Endodermal cell (in vitro differentiated cells): ENCODE measurements at regions not wholly inside any gene's neighbourhood (a gene's known extent, or its start where the extent isn't known, plus 50 kb on each side); places are given as distances from the start of the nearest gene placed in this dataset.

ENCODE experiments used
- DNase-seq: peaks from one replicate; pipeline ENCODE4 v3.0.0-alpha.2; 2017
- H3K27ac ChIP-seq: 2 replicates; pipeline ENCODE4 v1.5.1; 2013; ENCODE audit warnings: mild to moderate bottlenecking, low read depth, low read length, moderate library complexity
- H3K27me3 ChIP-seq: 2 replicates; pipeline ENCODE4 v1.6.1; 2013; ENCODE audit warnings: mild to moderate bottlenecking, low read length, moderate library complexity; ENCODE audit not compliant: insufficient read depth, control insufficient read depth, poor library complexity, severe bottlenecking
- H3K36me3 ChIP-seq: 2 replicates; pipeline ENCODE4 v1.7.0; 2013; ENCODE audit warnings: mild to moderate bottlenecking, low read length, moderate library complexity; ENCODE audit not compliant: control insufficient read depth, insufficient read depth
- H3K4me1 ChIP-seq: one replicate; pipeline ENCODE4 v1.7.0; 2013; ENCODE audit warnings: low read length; ENCODE audit not compliant: control insufficient read depth, insufficient read depth
- H3K4me3 ChIP-seq: 2 replicates; pipeline ENCODE4 v1.5.1; 2013; ENCODE audit warnings: mild to moderate bottlenecking, low read length, moderate library complexity
- H3K9ac ChIP-seq: 2 replicates; pipeline ENCODE4 v1.6.1; 2013; ENCODE audit warnings: mild to moderate bottlenecking, low read length, moderate library complexity; ENCODE audit not compliant: poor library complexity, severe bottlenecking; ENCODE audit errors: extremely low read depth
- H3K9me3 ChIP-seq: 2 replicates; pipeline ENCODE4 v1.6.1; 2013; ENCODE audit warnings: mild to moderate bottlenecking, low read length, moderate library complexity; ENCODE audit not compliant: control insufficient read depth
- H3K27ac Mint-ChIP-seq: 2 replicates; pipeline ENCODE4 v1.8.0; 2020; ENCODE audit warnings: mixed read lengths
- H3K27me3 Mint-ChIP-seq: 2 replicates; pipeline ENCODE4 v1.8.0; 2021; ENCODE audit warnings: mild to moderate bottlenecking, mixed read lengths; ENCODE audit not compliant: insufficient read depth
- H3K36me3 Mint-ChIP-seq: 2 replicates; pipeline ENCODE4 v1.8.0; 2020; ENCODE audit warnings: low read depth, mixed read lengths
- H3K4me1 Mint-ChIP-seq: 2 replicates; pipeline ENCODE4 v1.8.0; 2020; ENCODE audit warnings: mixed read lengths
- H3K4me3 Mint-ChIP-seq: 2 replicates; pipeline ENCODE4 v1.8.0; 2020; ENCODE audit warnings: mild to moderate bottlenecking, moderate library complexity, mixed read lengths
- H3K9me3 Mint-ChIP-seq: 2 replicates; pipeline ENCODE4 v1.8.0; 2020; ENCODE audit warnings: mild to moderate bottlenecking, mixed read lengths
- WGBS, 2 experiments: methylation state at CpG; one replicate each; pipeline versions ENCODE4 v1.1.5 to v1.1.7; 2013; ENCODE audit warnings: missing lambda C conversion rate in 2 of 2, mixed read lengths in 1 of 2; ENCODE audit not compliant: insufficient coverage in 1 of 2, insufficient read length in 1 of 2; 5-methylcytosine and 5-hydroxymethylcytosine counted together
- TF ChIP-seq, protein P1 (sequence below): fragments of 200-600 bp; sonication (generic); conservative IDR thresholded peaks from 2 replicates; pipeline ENCODE4 v1.5.0; 2021; ENCODE audit warnings: antibody characterized with exemption, mild to moderate bottlenecking

DNA sequence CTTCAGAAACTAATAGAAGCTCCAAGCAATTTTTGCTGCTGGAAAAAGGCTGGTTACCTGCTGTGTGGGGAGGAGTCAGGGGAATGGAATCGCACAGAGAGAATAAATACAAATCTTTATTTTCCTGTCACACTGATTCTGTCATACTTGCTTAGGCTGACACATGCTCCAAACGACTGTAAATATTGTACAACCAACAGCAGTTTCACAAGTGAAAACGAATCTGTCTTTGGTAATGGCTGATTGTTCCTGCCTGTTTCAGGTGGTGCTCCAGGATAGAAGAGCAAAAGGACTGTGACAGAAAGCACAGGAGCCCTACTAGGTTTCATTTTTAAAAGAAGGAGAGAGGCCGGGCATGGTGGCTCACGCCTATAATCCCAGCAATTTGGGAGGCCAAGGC, 125.5 kb upstream of the DCLK2 start:
- H3K27ac ChIP-seq: no peak overlapping the region
- H3K27me3 Mint-ChIP-seq: no peaks in the 10 kb centered on the region
- no peak for DNase-seq

DNA sequence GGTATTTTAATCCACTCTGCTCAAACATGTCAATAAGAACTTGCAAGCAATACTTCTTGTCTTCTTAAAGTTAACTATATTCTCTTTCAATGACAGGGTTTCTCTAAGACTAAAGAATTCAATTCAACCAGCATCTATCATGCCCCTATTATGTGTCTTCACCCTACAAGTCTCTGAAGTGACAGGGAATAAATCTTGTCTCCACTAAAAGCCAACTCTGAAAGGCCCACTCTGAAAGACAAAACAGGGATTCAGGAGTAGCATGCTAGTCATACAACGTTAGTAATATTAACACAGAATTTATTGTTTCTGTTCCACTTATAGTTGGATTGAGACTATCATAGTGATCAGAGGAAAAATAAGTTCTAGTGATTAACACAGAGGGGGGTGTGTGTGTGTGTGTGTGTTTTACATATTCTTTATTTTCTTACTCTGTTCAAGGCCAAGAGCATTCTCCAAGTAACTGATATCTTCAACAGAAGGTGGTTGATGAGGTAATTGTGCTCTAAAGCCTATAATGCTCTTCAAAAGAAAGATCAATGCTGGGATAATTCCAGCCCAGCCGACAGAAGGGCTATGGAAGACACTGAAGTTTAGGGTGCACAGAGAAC, 122.4 kb upstream of the DCLK2 start:
- TF ChIP-seq, protein P1, sequence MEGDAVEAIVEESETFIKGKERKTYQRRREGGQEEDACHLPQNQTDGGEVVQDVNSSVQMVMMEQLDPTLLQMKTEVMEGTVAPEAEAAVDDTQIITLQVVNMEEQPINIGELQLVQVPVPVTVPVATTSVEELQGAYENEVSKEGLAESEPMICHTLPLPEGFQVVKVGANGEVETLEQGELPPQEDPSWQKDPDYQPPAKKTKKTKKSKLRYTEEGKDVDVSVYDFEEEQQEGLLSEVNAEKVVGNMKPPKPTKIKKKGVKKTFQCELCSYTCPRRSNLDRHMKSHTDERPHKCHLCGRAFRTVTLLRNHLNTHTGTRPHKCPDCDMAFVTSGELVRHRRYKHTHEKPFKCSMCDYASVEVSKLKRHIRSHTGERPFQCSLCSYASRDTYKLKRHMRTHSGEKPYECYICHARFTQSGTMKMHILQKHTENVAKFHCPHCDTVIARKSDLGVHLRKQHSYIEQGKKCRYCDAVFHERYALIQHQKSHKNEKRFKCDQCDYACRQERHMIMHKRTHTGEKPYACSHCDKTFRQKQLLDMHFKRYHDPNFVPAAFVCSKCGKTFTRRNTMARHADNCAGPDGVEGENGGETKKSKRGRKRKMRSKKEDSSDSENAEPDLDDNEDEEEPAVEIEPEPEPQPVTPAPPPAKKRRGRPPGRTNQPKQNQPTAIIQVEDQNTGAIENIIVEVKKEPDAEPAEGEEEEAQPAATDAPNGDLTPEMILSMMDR: no peak
- Histone ChIP-seq H3K27me3 (no peaks in the 10 kb centered on the region), H3K4me3 (no peak overlapping the region), H3K36me3 (no peaks in the 10 kb centered on the region), H3K4me1 (no peaks in the 10 kb centered on the region), H3K27ac (peak overlapping the region; percentile 53), H3K9ac (no peak overlapping the region), H3K9me3 (no peaks in the 10 kb centered on the region)
- no peak overlapping the region for H3K27ac Mint-ChIP-seq
- WGBS, 2 experiments: 96 to 100% methylated on average over 1 to 2 of the region's 2 CpGs
- peaks cover 2% of the 10 kb centered on the region for H3K4me1 Mint-ChIP-seq
- H3K36me3 Mint-ChIP-seq: no peaks in the 10 kb centered on the region
- H3K4me3 Mint-ChIP-seq: no peak overlapping the region
- DNase-seq: no peak
- H3K27me3 Mint-ChIP-seq: no peaks in the 10 kb centered on the region
- H3K9me3 Mint-ChIP-seq: no peaks in the 10 kb centered on the region

More for the DNA sequence above, 125.5 kb upstream of the DCLK2 start:
- H3K4me3 ChIP-seq: no peak overlapping the region
- H3K27ac Mint-ChIP-seq: no peak overlapping the region
- no peaks in the 10 kb centered on the region for H3K4me1 ChIP-seq
- H3K4me3 Mint-ChIP-seq: no peak overlapping the region
- no peaks in the 10 kb centered on the region for H3K36me3 ChIP-seq
- H3K36me3 Mint-ChIP-seq: no peaks in the 10 kb centered on the region
- H3K4me1 Mint-ChIP-seq: peaks cover 6% of the 10 kb centered on the region
- TF ChIP-seq, protein P1: no peak
- 95 to 96% methylated on average over 3 to 5 of the region's 5 CpGs for WGBS, 2 experiments
- no peaks in the 10 kb centered on the region for H3K27me3 ChIP-seq
- no peaks in the 10 kb centered on the region for H3K9me3 Mint-ChIP-seq
- no peak overlapping the region for H3K9ac ChIP-seq
- H3K9me3 ChIP-seq: no peaks in the 10 kb centered on the region

DNA sequence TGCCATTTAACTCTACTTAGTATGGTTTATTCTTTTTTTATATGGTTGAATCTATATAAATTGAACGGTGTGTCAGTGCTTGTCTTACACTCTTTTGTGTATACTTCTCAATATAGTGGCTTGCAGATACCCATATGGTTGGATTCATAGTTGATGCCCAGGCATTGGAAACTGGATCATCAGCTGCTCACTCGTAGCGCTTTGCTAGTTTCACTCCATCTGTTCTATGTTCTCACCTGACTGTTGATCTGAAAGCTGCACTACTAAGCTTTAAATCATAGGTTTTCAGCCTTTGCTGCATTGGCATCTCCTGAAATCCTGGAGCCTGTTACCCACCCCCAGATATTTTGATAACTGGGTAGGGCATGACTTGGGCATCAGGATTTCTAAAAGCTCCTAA, 121.6 kb upstream of the DCLK2 start:
- Histone ChIP-seq H3K4me3 (no peak overlapping the region), H3K27me3 (no peaks in the 10 kb centered on the region), H3K9ac (no peak overlapping the region), H3K4me1 (no peaks in the 10 kb centered on the region), H3K9me3 (no peaks in the 10 kb centered on the region), H3K27ac (no peak overlapping the region), H3K36me3 (no peaks in the 10 kb centered on the region)
- no peak for DNase-seq
- H3K4me1 Mint-ChIP-seq: no peaks in the 10 kb centered on the region
- 92 to 94% methylated on average over 3 of the region's 3 CpGs for WGBS, 2 experiments
- H3K36me3 Mint-ChIP-seq: no peaks in the 10 kb centered on the region
- TF ChIP-seq, protein P1: no peak
- H3K27ac Mint-ChIP-seq: no peak overlapping the region
- H3K9me3 Mint-ChIP-seq: no peaks in the 10 kb centered on the region
- H3K27me3 Mint-ChIP-seq: no peaks in the 10 kb centered on the region
- H3K4me3 Mint-ChIP-seq: no peak overlapping the region
